ENCODE measurements at regions not wholly inside any gene's neighbourhood (a gene's known extent, or its start where the extent isn't known, plus 50 kb on each side); places are given as distances from the start of the nearest gene placed in this dataset.

DNA sequence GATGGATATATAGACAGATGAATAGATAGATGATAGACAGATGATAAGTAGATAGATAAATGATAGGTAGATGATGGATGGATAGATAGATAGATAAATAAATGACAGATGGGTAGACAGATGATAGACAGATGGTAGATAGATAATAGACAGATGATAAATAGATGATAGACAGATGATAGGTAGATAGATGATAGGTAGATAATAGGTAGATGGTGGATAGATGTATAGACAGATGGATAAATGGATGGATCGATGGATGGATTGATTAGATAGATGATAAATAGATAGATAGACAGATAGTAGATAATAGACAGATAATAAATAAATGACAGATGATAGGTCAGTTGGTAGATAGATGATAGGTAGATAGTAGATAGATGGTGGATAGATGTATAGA lies 212.7 kb downstream of the NFATC2 start:
- ATAC-seq (no peak), DNase-seq (no peak)
- peaks cover 0 to 9% (median 0%) of the 10 kb centered on the region in 3 donors for H3K27me3 ChIP-seq (ENCODE audit: insufficient read depth in 3 of 3, low read length in 2 of 3)
- TF ChIP-seq CTCF (IDR thresholded peaks at IDR 0.05): no peak
- no peaks in the 10 kb centered on the region for H3K4me1 ChIP-seq
- 94 to 97% (median 96%) methylated on average over 1 of the region's 1 CpG for WGBS, 3 donors
- no peaks in the 10 kb centered on the region for H3K36me3 ChIP-seq (ENCODE audit: insufficient read depth in 1 of 2, low read depth in 1 of 2)
- peaks cover 6% of the 10 kb centered on the region for H3K9me3 ChIP-seq
- H3K4me3 ChIP-seq: no peak overlapping the region
- intact Hi-C loops (cut with DNase I): no loop called here
- no peak overlapping the region for H3K27ac ChIP-seq

- no peak overlapping the region for H3K27ac ChIP-seq
- ATAC-seq: no peak
- peaks cover 0 to 21% (median 0%) of the 10 kb centered on the region in 3 donors for H3K27me3 ChIP-seq (ENCODE audit: insufficient read depth in 3 of 3, low read length in 2 of 3)
- no peaks in the 10 kb centered on the region for H3K36me3 ChIP-seq (ENCODE audit: insufficient read depth in 1 of 2, low read depth in 1 of 2)
- 49 to 62% (median 53%) methylated on average over 17 of the region's 17 CpGs for WGBS, 3 donors
- intact Hi-C loops (cut with DNase I): no loop called here
- H3K9me3 ChIP-seq: peaks cover 6% of the 10 kb centered on the region
- no peak overlapping the region for H3K4me3 ChIP-seq
- no peak for TF ChIP-seq CTCF (IDR thresholded peaks at IDR 0.05)
- no peak for DNase-seq
- no peaks in the 10 kb centered on the region for H3K4me1 ChIP-seq
Measured at GRCh38 chr20:51327251-51327841, 215.2 kb downstream of the NFATC2 start.

DNA sequence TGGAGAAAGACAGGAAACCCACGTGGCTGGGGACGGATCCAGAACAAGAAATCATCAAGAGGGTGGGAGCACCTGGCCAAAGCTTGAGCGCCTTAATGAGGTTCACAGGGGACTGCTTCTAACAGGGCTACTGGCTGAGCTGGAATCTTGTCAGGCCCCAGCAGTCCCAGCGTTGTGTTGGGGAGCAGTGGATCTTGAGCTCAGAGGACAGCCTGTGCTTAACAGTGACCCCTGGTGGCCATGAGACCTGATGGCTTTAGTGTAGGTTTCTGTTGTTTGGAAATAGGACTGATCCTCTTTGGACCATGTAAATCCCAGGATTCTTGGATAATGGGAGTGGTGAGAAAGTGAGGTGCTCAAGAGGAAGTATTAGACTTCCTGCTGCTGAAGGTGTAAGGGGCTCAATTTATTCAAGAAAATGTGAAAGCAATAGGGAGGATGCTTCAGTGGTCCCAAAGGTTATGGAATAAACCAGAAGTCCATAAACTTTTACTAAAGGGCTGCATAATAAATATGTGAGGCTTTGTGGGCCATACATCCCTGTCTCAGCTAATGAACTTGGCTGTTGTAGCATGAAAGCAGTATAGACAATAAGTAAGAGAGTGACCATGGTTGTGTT lies 216.2 kb downstream of the NFATC2 start:
- no peaks in the 10 kb centered on the region for H3K36me3 ChIP-seq (ENCODE audit: insufficient read depth in 1 of 2, low read depth in 1 of 2)
- no peak overlapping the region for H3K4me3 ChIP-seq
- no peaks in the 10 kb centered on the region for H3K4me1 ChIP-seq
- no peak for ATAC-seq
- no peak for DNase-seq
- intact Hi-C loops (cut with DNase I): no loop called here
- 34 to 46% (median 42%) methylated on average over 4 of the region's 4 CpGs for WGBS, 3 donors
- TF ChIP-seq CTCF (IDR thresholded peaks at IDR 0.05): no peak
- no peak overlapping the region for H3K27ac ChIP-seq
- peaks cover 0 to 21% (median 0%) of the 10 kb centered on the region in 3 donors for H3K27me3 ChIP-seq (ENCODE audit: insufficient read depth in 3 of 3, low read length in 2 of 3)
- peaks cover 6% of the 10 kb centered on the region for H3K9me3 ChIP-seq

GRCh38 chr20:51322164-51322707 lies 220.3 kb downstream of the NFATC2 start:
- peaks cover 0 to 15% (median 0%) of the 10 kb centered on the region in 3 donors for H3K27me3 ChIP-seq (ENCODE audit: insufficient read depth in 3 of 3, low read length in 2 of 3)
- 45 to 58% (median 52%) methylated on average over 8 of the region's 8 CpGs for WGBS, 3 donors

More at GRCh38 chr20:51322164-51322707, 220.3 kb downstream of the NFATC2 start:
- peaks cover 6% of the 10 kb centered on the region for H3K9me3 ChIP-seq
- no peaks in the 10 kb centered on the region for H3K4me1 ChIP-seq
- DNase-seq: no peak
- intact Hi-C loops (cut with DNase I): no loop called here
- H3K27ac ChIP-seq: no peak overlapping the region
- TF ChIP-seq CTCF (IDR thresholded peaks at IDR 0.05): no peak
- no peak overlapping the region for H3K4me3 ChIP-seq
- no peaks in the 10 kb centered on the region for H3K36me3 ChIP-seq (ENCODE audit: insufficient read depth in 1 of 2, low read depth in 1 of 2)
- ATAC-seq: no peak
